Esophagus squamous epithelium (tissue), 4 donors: ENCODE measurements at regions not wholly inside any gene's neighbourhood (a gene's known extent, or its start where the extent isn't known, plus 50 kb on each side); places are given as distances from the start of the nearest gene placed in this dataset.

Experiments used
- CTCF ChIP-seq, 6 experiments: fragments of 450-650 bp in 4 of 6; fragments of 200-600 bp in 2 of 6; sonication (generic) in 2 of 6; IDR thresholded peaks; one replicate each; pipeline ENCODE4 v1.5.1; 2016 to 2019; ENCODE audit warnings: antibody characterized with exemption in 6 of 6, mild to moderate bottlenecking in 4 of 6, moderate library complexity in 4 of 6
- POLR2A ChIP-seq, 4 donors: fragments of 450-650 bp; IDR thresholded peaks; one replicate each; pipeline ENCODE4 v1.6.1; 2017; ENCODE audit warnings: antibody characterized with exemption in 4 of 4, mild to moderate bottlenecking in 4 of 4, moderate library complexity in 3 of 4

- no peak for TF ChIP-seq CTCF (IDR thresholded peaks at IDR 0.05)
- TF ChIP-seq POLR2A (IDR thresholded peaks at IDR 0.05): no peak
These were observed 75.3 kb downstream of the MRPS30 start for GRCh38 chr5:44884036-44884435.
